GM21786 (cell line): ENCODE measurements at regions not wholly inside any gene's neighbourhood (a gene's known extent, or its start where the extent isn't known, plus 50 kb on each side); places are given as distances from the start of the nearest gene placed in this dataset.
"Not testable (repeated sequence)": the region's sequence is repeated elsewhere in the genome, so short reads cannot be mapped to it uniquely, and the experiment has no call there.

Experiments used
- ATAC-seq: cut with Tn5 transposase; IDR thresholded peaks from one replicate; pipeline ENCODE4 v1.9.1; 2021; ENCODE audit not compliant: unreplicated experiment

DNA sequence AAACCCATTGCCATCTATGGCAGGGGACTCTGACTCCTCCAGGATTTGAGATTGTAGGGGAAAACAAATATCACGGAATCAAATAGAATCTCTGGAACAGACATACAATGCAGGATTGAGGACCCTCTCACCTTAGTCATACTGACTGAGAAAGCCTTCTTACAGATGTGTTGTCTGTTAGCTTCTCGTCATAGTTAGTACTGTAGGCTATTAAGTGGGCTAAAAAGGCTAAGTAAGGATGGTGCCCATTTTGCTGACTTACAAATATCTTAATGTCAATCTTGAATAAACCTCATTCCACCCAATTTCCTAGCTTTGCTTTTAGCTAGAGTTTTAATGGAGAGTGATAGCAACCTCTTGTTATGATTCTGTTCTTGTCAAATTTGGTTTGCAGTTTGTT lies 352.4 kb downstream of the QKI start:
- ATAC-seq = no peak

DNA sequence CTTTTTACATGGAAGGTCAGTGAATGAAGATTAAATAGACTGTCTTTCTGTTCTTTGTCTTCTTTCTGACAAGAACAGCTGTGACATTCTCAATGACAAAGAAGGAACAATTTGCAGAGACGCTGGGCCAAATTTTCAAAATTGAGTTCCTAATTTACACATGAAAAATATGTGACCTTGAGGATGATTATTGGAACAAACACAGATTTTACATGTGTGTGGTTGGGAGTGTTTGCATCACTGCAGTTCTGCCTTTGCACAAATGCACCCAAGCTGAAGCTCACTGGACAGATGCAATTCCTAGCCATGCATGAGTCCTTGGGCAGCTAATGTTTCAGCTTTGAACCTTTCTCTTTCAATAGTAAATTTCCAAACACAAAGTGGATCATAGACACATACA lies 350.8 kb downstream of the QKI start:
- ATAC-seq = no peak

DNA sequence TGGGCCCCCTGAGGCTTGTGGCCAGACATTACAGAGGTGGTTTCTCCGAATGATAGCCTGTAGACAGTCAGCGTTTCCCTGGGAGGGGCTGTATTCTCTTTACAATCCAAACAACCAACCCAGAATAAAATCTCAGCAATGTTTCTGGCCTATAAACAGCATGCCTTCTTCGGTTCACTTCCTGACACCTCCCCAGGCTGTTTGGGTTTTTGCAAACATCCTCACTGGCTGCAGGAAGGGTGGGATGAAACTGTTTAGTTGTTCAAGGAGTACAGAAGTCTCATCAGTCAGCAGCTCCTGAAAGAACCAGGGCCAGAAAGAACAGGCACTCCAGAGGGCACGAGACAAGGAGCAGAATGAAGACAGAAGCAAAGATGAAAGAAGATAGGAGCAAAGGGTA lies 350.0 kb downstream of the QKI start:
- no peak for ATAC-seq

DNA sequence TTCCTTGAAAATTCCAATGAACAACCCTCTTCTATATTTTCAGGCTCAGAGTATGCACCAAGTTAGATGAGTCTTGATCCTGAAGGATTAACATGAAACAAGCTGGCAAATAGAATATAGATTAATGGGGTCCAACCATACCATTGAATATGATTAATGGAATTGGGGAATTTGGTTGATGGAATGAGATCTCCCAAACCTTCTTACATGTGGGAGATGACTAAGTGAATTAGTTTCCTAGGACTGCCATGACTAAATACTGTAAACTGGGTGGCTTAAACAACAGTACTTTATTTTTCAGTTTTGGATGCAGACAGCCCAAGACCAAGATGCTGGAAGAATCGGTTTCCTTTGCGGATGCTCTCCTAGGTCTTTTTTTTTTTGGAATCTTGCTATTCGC lies 347.0 kb downstream of the QKI start:
- ATAC-seq = no peak

DNA sequence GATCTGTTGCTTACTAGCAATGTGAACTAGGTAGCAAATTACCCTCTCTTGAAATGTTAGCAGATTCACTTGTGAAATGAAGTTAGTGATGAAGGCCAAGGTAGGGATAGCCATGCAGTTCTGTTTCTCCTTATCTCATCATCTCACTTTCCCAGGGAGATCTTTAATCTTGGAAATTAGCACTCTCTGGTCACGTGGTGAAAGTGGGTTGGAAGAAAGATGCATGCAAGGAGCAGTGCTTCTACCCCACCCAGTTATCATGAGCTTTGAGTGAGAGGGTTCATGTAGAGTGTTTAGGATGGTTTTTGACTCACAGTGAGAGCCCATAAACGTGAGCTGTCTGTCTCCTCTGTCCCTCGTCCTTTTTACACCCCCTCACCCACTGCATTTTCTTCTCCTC lies 346.3 kb downstream of the QKI start:
- ATAC-seq = no peak

DNA sequence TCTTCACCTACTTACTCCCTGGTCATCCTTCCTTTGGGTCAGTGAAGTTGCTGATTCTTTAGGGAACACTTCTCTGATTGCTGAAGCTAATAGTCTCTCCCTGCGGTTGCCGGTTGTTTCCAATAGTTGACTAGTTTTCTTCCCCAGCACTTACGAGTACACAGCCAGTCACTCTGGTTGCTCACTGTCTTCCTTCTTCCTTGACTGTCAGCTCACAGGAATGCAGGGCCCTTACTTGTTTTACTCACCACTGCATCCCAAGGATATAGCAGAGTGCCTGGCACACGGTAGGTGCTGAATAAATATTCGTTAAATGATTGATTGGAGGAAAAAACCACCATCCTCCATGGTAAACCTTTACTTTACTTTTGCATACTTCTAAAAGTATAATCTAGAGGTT lies 345.0 kb downstream of the QKI start:
- ATAC-seq = no peak

DNA sequence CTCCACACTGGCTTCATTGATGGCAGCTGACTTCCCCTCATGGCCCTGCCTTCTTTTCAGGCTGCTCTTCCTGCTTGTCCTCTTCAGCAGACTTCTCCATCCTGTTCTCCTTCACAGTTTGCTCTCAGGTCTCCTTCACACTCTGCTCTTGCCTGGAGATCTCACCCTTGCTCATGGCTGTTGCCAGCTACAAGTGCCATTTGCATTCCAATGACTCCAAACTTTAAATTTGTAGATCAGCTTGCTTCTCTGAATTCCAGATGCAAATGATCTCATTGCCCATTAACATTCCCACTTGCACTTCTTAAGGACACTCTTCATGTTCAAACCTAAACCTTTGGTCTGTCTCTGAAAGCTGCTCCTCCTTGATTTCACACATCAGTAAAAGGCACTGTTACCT lies 343.0 kb downstream of the QKI start:
- ATAC-seq = no peak

DNA sequence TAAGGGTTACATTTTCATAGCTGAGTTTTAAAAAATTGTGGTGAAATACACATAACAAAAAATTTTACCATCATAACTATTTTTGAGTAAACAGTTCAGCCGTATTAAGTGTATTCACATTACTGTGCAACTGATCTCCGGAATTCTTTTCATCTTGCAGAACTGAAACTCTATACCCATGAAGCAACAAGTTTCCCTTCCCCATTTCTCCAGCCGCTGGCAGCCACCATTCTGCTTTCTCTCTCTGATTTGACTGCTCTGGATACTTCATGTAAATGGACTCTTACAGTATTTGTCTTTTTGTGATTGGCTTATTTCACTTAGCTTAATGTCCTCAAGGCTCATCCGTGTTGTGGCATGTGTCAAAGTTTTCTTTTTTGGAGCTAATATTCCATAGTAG lies 341.6 kb downstream of the QKI start:
- peak; percentile 100 for ATAC-seq

DNA sequence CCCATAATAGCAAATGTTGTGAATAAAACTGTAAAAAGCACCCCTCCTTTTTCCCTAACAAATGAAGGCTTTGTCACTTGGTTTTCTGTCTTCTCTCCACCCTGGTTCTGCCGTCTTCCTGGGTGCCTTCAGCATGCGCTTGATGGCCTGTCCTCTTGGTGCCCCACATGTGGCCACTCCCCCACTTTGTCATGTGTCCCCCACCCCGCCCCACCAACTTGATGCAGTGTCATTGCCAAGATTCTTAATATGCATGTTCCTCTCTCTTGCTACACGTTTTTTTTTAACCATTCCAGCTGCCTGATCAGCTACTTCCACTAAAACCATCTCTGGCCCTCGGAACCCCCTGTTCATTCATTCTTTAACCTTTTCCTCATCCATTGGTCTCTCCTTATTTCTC lies 340.3 kb downstream of the QKI start:
- no peak for ATAC-seq

DNA sequence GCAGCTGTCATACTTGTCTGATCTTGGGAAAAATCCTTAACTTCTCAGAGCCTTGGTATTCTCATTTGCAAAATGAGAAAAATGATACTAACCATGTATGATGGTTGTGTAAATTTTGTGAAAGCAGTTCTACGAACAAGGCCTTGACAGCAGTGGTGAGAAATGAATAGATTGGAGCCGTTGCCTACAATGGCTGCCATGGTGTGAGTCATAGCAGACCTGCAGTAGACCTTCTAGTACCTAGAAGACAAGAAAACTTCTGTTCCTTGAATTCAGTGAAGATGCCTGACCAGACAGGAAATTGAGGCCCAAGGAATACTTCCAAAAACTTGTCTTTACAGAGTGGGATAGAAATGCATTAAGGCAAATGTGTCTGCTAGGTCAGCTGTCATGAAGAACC lies 338.9 kb downstream of the QKI start:
- ATAC-seq = no peak

DNA sequence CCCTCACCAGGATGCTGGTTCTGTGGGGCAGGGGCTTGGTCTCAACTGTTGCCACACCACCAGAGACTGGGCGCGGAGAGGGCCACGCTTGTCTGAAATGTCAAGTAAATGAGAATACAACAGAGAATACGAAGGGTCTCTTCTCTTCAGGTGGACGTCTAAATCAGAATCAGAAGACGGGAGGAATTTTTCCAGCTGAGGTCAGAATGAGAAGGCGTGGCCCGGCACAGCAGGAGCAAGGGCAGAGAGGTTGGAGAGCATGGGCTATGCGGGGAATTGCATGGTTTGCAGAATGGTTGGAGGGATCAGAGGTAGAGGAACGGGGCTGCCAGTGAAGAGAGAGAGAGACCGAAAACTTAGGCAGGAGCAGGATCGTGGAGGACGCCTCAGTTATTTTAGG lies 337.9 kb downstream of the QKI start:
- no peak for ATAC-seq

DNA sequence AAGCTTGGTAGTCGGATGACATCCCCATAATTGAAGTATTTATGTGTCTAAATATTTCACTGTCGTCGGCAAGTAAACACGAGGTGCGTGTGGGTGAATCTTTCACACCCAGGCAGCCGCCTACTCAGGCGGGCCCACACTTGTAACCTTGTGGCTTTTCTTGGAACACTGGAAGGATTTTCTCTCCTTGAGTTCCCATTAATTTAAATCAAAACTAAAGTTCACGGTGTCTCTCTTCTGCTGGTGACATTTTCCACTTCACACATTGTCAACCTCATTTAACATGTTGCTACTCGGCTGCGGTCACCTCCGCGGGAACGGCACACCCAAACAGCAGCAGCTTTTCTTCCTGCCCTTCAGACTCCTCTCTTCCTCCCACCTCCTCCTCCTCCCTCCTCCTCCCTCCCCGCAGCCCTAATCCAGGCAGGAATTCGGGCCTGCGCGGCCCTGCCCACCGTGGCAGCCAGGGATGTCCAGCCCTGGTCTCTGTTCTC lies 336.6 kb downstream of the QKI start:
- ATAC-seq = no peak

DNA sequence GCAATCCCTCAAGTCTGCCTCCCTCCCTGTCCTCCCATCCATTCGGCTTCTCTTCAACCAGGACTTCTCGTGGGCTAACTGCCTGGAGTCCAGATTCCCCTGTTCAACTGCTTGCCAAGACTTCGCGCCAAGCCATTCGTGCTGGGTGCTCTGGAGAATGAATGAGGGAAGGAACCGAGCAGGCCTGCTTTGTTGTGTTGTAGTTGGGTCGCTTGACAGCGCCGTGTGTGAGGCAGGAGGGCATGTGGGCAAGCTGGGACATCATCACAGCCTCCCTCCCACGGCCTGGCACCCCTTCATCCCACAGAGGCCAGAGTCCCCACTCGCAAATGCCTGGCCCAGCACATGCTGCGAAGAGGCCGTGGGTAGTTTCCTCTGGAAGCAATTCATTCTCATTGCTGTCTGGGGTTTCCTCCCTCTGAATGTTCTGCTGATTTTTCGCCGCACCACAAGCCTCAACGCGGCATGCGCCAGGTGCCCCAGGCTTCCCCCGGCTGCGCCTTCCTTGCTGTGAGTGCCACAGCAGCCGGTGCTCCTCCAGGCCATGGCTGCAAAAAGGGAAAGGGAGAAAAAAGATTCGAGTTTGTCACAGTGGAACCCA lies 336.0 kb downstream of the QKI start:
- ATAC-seq = no peak

DNA sequence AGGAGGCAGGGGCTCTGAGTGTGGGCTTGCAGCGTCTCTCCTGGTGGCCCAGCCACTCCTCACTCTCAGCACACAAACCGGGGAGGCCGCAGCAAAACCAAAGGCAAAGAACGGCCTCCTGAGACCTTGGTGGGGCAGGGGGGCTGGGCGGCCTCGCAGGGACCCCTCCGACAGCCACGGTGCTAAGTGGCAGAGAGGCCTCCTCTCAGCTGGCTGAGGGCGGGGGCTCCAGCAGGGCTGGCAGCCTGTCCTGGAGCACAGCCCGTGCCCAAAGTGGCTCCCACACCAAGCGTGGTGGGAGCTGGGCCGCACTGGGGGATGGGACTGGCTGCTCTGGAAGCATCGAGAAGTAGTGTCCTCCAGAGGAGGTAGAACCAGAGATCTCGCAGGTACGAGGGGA lies 334.4 kb downstream of the QKI start:
- no peak for ATAC-seq

DNA sequence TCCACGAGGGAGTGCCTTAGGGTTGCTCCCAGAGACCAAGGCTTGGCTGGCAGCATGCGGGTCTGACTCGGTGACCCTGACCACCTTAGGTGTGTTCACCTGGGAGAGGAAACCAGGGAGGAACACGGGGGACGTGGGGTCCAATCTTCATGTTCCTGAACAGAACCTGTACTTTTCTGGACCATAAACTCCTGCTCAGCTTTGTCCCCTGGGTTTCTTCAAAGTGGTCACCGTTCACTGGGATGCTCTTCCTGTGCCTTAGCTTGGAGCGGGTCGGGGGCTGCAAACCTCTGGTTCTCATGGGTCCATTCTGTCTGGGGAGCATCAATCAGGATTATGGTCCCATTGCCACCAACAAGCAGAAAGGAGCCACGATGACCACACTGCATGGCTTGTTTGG lies 333.5 kb downstream of the QKI start:
- ATAC-seq = no peak

DNA sequence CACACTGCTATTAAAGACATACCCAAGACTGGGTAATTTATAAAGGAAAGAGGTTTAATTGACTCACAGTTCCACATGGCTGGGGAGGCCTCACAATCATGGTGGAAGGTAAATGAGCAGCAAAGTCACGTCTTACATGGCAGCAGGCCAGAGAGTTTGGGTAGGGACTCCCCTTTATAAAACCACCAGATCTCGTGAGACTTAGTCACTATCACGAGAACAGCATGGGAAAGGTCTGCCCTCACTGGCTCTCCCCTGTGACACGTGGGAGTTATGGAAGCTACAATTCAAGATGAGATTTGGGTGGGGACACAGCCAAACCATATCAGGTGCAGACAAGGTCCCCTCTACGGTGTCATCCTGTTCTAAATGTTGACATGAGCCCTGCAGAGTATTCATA lies 332.5 kb downstream of the QKI start:
- not testable (repeated sequence) for ATAC-seq

DNA sequence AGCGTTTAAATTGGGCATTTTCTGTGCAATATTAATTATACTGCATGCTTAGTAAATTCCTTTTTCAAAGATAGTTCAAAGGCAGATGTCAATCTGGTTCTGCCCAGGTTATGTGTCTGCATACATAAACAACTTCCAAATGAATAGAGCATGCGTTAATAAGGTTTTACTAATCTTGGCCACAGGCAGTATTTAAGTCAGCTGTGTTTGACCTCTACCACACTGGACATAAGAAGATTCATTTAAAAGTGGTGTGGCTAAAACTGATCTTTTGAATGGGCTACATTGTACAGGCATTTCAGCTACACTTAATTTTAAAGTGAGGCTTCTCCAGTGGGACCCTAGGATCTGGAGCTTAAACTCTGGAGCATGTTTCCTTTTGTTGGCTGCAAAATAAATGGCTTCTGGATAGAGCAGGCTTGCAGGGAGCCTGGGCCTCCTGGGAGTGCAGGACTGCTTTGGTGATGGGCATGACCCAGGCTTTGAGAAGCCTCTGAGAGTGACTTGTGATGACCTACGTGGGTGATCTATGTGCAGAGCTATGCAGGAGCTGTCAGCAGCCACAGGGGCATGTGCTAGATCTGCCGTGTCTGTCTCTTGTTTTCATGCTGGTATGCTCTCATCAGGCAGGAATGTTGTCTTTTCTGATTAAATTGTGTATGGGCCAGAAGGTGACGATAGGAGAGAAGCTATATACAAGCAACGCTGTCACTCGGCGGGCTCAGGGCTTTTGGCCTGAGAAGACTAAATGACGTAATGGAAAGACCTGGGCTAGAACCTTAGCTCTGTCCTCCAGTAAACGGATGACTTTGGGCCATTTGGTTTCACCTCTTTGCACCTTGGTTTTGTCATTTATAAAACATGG lies 331.2 kb downstream of the QKI start:
- ATAC-seq = no peak

DNA sequence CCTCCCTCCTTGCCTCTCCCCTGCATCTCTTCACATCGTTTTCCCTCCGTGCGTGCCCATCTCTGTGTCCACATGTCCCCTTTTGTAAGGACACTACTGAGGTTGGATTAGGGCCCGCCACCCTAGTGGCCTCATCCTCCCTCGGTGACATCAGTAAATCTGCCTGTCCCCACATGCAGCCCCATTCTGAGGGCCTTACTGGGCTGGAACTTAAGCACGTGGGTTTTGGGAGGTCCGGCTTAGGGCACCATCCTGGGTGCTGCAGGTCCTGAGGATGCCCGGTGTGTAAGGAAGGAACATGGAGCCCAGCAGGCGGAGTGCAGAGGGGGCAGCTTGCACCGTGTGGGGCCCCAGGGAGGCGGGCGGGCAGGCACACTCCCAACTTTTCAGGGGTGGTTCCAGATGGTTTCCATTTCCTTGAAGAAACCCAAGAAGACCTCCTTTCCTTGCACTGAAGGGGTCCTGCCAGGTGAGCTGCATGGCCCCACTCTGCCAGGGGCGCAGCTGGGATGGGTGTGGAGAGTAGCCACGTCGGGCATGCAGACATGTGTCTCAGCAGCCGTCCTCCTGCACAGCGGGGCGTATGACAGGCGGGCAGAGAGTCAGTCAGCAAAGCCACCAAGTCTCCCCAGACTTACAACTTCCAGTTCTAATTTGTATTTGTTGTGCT lies 329.9 kb downstream of the QKI start:
- ATAC-seq = no peak

DNA sequence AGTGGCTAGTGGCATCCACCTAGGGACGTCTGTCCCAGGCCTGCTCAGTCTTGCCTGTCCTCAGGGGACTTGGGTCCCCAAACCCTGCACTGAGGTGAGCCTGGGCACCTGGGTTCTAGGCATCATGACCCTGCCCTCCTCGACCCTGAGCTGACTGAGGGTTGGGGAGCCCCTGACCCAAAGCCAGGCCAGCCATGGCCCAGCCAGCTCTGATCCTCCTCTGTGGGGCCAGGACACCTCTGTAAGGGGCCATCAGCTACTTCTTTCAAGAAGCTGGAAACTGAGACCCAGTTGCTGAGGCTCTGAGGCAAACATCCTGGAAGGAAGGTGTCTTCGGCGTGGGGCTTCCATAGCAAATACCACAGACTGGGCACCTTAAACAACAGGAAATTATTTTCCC lies 329.3 kb downstream of the QKI start:
- ATAC-seq = no peak

DNA sequence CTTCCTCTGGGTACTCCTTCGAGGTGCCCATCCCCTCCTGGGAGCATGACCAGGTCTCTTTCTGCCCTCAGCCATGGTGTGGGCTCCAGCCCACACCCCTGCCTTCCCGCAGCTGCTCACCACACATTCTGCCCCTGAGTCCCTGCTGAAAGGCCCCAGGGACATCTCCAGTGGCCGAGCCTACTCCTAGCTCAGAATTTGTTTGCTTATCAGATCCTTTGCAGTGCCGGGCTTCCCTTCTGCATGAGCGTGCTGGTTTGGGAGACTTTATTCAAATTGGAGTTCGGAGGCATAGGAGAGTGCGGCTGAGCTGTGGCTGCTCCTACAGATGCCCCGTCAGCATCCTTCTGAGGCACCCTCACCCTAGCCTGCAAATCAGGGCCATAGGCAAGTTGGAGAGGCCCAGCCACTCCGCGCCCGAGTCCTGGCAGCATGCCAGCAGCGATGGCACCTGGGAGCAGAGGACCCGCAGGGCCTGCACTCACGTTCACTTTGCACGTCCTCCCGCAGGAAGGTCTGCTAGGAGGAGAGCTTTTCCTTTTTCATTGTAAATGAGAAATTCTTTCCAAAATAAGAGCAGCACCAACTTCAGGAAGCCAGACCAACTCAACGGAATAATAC lies 327.3 kb downstream of the QKI start:
- no peak for ATAC-seq

DNA sequence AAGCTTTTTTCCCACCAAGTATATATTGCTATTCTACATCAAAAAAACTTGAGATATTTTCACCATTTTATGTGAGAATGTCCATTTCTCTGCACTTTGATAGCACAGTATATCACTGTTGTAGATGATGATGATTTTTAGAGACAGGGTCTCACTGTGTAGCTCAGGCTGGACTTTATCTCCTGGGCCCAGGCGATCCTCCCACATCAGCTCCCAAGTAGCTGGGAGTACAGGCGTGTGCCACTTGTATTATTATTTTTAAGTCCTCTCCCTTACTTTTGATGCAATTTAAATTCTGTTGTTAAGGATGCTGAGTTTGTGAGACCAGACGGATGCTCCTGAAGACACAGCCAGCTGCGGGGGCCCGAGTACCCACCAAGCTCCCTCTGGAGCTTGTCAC lies 326.8 kb downstream of the QKI start:
- ATAC-seq = no peak

DNA sequence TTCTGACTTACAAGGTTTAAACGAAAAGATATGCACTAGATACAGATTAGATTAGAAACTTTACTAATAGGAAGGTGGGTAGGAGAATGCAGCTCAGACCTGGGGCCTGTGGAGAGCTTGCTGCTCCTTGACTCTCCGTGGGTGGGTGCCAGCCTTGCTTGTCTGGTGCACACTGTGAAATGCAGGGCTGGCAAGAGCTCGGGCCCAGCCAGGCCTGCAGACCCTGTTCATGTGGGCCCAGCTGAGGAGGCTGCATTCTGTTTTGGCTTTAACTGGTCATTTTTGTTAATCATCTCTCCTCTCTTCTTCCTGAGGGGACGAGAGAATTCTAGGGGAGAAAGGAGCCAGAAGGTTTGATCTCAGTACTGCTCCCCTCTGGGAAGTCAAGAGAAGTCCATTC lies 325.4 kb downstream of the QKI start:
- ATAC-seq = no peak
